NCI-H510A treated with DMSO at 0.1 percent for 48 hours (cell line): ENCODE measurements at regions not wholly inside any gene's neighbourhood (a gene's known extent, or its start where the extent isn't known, plus 50 kb on each side); places are given as distances from the start of the nearest gene placed in this dataset.
"Not testable (repeated sequence)": the region's sequence is repeated elsewhere in the genome, so short reads cannot be mapped to it uniquely, and the experiment has no call there.

Experiments used
- DNase-seq: peaks from one replicate; lab custom pipeline; 2025; lab: John Stamatoyannopoulos, UW

GRCh38 chr4:187125062-187125461 is 401.4 kb upstream of the FAT1 start:
- no peak for DNase-seq

- DNase-seq: no peak
Observed at GRCh38 chr4:187127456-187127855, 403.8 kb upstream of the FAT1 start.

GRCh38 chr4:187128222-187128621 is 404.6 kb upstream of the FAT1 start:
- no peak for DNase-seq

- no peak for DNase-seq
Observed at GRCh38 chr4:187128976-187129375, 405.3 kb upstream of the FAT1 start.

GRCh38 chr4:187131826-187132225 is 408.2 kb upstream of the FAT1 start:
- DNase-seq: not testable (repeated sequence)

GRCh38 chr4:187135878-187136277 is 412.2 kb upstream of the FAT1 start:
- no peak for DNase-seq

- DNase-seq: peak; percentile 4
Observed at GRCh38 chr4:187139141-187139540, 415.5 kb upstream of the FAT1 start.

GRCh38 chr4:187141101-187141500 is 417.4 kb upstream of the FAT1 start:
- DNase-seq: no peak

- no peak for DNase-seq
Observed at GRCh38 chr4:187149229-187149945, 425.7 kb upstream of the FAT1 start.

GRCh38 chr4:187157380-187157958 is 433.8 kb upstream of the FAT1 start:
- no peak for DNase-seq

GRCh38 chr4:187158003-187158402 is 434.3 kb upstream of the FAT1 start:
- no peak for DNase-seq

- DNase-seq: no peak
Observed at GRCh38 chr4:187160486-187160885, 436.8 kb upstream of the FAT1 start.

GRCh38 chr4:187166886-187167512 is 443.3 kb upstream of the FAT1 start:
- no peak for DNase-seq

GRCh38 chr4:187171706-187172339 is 448.2 kb upstream of the FAT1 start:
- no peak for DNase-seq

GRCh38 chr4:187172340-187172761 is 448.7 kb upstream of the FAT1 start:
- no peak for DNase-seq

- DNase-seq: no peak
Observed at GRCh38 chr4:187174749-187175148, 451.1 kb upstream of the FAT1 start.

GRCh38 chr4:187175197-187175596 is 451.5 kb upstream of the FAT1 start:
- no peak for DNase-seq

- DNase-seq: no peak
Observed at GRCh38 chr4:187176261-187176910, 452.7 kb upstream of the FAT1 start.

GRCh38 chr4:187178084-187178483 is 454.4 kb upstream of the FAT1 start:
- no peak for DNase-seq

- DNase-seq: no peak
Observed at GRCh38 chr4:187178587-187178986, 454.9 kb upstream of the FAT1 start.

GRCh38 chr4:187179086-187180058 is 455.7 kb upstream of the FAT1 start:
- DNase-seq: peak; percentile 17
